Mucosa of rectum (tissue), 2 donors: ENCODE measurements at regions not wholly inside any gene's neighbourhood (a gene's known extent, or its start where the extent isn't known, plus 50 kb on each side); places are given as distances from the start of the nearest gene placed in this dataset.
"Not testable (repeated sequence)": the region's sequence is repeated elsewhere in the genome, so short reads cannot be mapped to it uniquely, and the experiment has no call there.

ENCODE experiments used
- H3K27ac ChIP-seq, 2 donors: one replicate each; pipeline ENCODE4 v1.7.0; 2013; ENCODE audit warnings: inconsistent platforms in 2 of 2, low read depth in 2 of 2, low read length in 2 of 2
- H3K27me3 ChIP-seq, 2 donors: one replicate each; pipeline ENCODE4 v1.7.0; 2013; ENCODE audit warnings: low read length in 2 of 2; ENCODE audit not compliant: control insufficient read depth in 2 of 2, insufficient read depth in 2 of 2
- H3K36me3 ChIP-seq, 2 donors: one replicate each; pipeline ENCODE4 v1.7.0; 2013; ENCODE audit warnings: low read length in 2 of 2; ENCODE audit not compliant: control insufficient read depth in 2 of 2, insufficient read depth in 2 of 2
- H3K4me1 ChIP-seq, 2 donors: one replicate each; pipeline ENCODE4 v1.7.0; 2013; ENCODE audit warnings: low read length in 2 of 2, mild to moderate bottlenecking in 1 of 2; ENCODE audit not compliant: control insufficient read depth in 2 of 2, insufficient read depth in 2 of 2
- H3K4me3 ChIP-seq, 2 donors: one replicate each; pipeline ENCODE4 v1.7.0; 2013; ENCODE audit warnings: low read length in 2 of 2
- H3K9ac ChIP-seq, 2 donors: one replicate each; pipeline ENCODE4 v1.7.0; 2013; ENCODE audit warnings: low read length in 2 of 2, low read depth in 1 of 2, mild to moderate bottlenecking in 1 of 2
- H3K9me3 ChIP-seq, 2 donors: one replicate each; pipeline ENCODE4 v1.7.0; 2013; ENCODE audit warnings: low read length in 2 of 2; ENCODE audit not compliant: control insufficient read depth in 2 of 2
- donor health status: healthy.
- donor health status: Normal muscosa, but diverticular disease.

DNA sequence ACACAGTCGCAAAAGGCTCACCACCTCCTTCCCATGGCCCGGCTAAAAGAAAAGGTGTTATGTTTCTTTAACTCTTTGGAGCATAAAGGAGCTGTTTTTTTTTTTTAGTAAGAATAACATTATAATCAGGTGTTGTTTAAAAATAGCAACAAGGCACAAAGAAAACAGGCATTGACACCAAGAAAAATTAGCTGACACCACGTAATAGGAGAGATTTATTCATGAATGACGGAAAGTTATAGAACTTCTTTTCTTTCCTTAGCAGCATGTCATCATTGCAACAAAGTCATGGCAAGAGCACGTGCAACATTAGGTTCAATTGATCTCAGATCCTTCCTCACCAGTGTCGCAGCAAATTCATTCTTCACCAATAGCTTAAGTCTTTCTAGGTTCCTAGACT is 302.9 kb upstream of the ZFP42 start:
- Histone ChIP-seq H3K36me3 (no peaks in the 10 kb centered on the region), H3K4me1 (no peaks in the 10 kb centered on the region), H3K9ac (no peak overlapping the region), H3K4me3 (no peak overlapping the region), H3K27ac (no peak overlapping the region), H3K27me3 (no peaks in the 10 kb centered on the region), H3K9me3 (no peaks in the 10 kb centered on the region)

- not testable (repeated sequence) for H3K9ac ChIP-seq, H3K9me3 ChIP-seq, H3K27me3 ChIP-seq, H3K4me1 ChIP-seq, H3K27ac ChIP-seq, H3K4me3 ChIP-seq, H3K36me3 ChIP-seq
Observed at GRCh38 chr4:187695531-187695930, 300.0 kb upstream of the ZFP42 start.

- no peaks in the 10 kb centered on the region for H3K4me1 ChIP-seq
- H3K36me3 ChIP-seq, result no peaks in the 10 kb centered on the region
- no peaks in the 10 kb centered on the region for H3K9me3 ChIP-seq
- H3K9ac ChIP-seq, result no peak overlapping the region
- no peaks in the 10 kb centered on the region for H3K27me3 ChIP-seq
- no peak overlapping the region for H3K27ac ChIP-seq
- H3K4me3 ChIP-seq, result no peak overlapping the region
Observed at GRCh38 chr4:187711586-187711985, 284.0 kb upstream of the ZFP42 start.

GRCh38 chr4:187714957-187715356 is 280.6 kb upstream of the ZFP42 start:
- Histone ChIP-seq H3K27ac (no peak overlapping the region), H3K4me3 (no peak overlapping the region), H3K36me3 (no peaks in the 10 kb centered on the region), H3K9ac (no peak overlapping the region), H3K9me3 (no peaks in the 10 kb centered on the region), H3K4me1 (no peaks in the 10 kb centered on the region), H3K27me3 (no peaks in the 10 kb centered on the region)

DNA sequence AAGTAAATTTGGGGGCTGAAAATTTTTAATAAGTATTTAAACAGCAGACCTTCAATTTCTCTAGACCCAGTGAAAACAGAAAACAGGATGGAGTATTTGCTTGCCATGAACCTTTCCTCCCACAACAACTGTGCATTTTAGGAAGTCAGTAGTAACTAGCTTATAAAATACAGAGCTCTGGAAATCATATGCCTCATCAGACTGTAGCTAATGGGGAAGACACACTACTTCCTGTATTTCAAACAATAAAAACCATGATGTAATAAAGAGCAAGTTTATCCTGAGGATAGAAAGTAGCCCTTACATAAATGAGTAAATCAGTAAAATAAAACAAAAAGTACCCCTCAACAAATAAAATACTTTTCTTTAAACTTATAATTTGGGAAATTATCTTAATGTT is 280.1 kb upstream of the ZFP42 start:
- Histone ChIP-seq H3K36me3 (no peaks in the 10 kb centered on the region), H3K27me3 (no peaks in the 10 kb centered on the region), H3K4me3 (no peak overlapping the region), H3K9ac (no peak overlapping the region), H3K9me3 (no peaks in the 10 kb centered on the region), H3K27ac (no peak overlapping the region), H3K4me1 (no peaks in the 10 kb centered on the region)

DNA sequence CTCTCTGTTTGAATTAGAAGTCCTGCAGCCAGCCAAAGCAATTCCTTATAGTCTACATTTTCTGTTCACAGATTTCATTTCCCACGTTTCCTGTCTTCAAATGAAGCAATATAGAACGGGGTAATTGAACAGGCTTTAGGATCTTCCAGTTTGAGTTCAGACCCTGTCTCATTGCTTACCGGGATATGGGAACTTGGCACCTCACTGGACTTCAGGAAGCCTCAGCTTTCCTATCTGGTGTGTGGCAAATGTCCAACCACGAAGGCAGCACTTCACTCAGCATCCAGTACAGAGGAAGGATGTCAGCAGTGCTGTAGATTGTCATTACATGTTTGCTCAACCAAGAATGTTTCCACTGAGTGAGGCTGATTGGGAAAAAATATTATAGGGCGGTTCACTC is 271.1 kb upstream of the ZFP42 start:
- H3K4me3 ChIP-seq, result no peak overlapping the region
- H3K9me3 ChIP-seq, result no peaks in the 10 kb centered on the region
- H3K27me3 ChIP-seq, result no peaks in the 10 kb centered on the region
- no peaks in the 10 kb centered on the region for H3K4me1 ChIP-seq
- H3K9ac ChIP-seq, result no peak overlapping the region
- H3K27ac ChIP-seq, result no peak overlapping the region
- H3K36me3 ChIP-seq, result no peaks in the 10 kb centered on the region

GRCh38 chr4:187726485-187726884 is 269.1 kb upstream of the ZFP42 start:
- Histone ChIP-seq H3K4me3 (no peak overlapping the region), H3K27ac (no peak overlapping the region), H3K9me3 (no peaks in the 10 kb centered on the region), H3K9ac (no peak overlapping the region), H3K27me3 (no peaks in the 10 kb centered on the region), H3K4me1 (no peaks in the 10 kb centered on the region), H3K36me3 (no peaks in the 10 kb centered on the region)

DNA sequence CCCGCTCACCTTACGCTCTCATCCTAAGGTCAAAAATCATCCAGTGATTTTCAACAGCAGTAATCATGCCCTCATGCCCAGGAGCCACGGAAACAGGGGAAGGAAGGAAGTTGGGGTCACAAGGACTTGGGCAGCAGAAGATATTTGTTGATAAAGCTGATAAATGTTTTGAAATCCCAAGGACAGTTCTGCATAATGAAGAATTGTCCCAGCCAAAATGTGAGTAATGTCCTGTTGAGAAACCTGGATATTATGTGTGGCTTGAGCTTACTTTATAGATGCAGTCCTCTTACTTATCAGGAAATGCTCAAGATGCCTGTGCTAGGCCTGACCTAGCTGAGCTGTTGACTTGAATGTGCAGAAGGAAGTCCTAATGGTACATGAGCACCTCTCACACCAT is 263.0 kb upstream of the ZFP42 start:
- H3K27me3 ChIP-seq, result no peaks in the 10 kb centered on the region
- no peak overlapping the region for H3K9ac ChIP-seq
- H3K4me3 ChIP-seq, result no peak overlapping the region
- H3K4me1 ChIP-seq, result no peaks in the 10 kb centered on the region
- H3K27ac ChIP-seq, result no peak overlapping the region
- H3K9me3 ChIP-seq, result no peaks in the 10 kb centered on the region
- no peaks in the 10 kb centered on the region for H3K36me3 ChIP-seq

- Histone ChIP-seq H3K9me3 (peaks cover 0 to 3% of the 10 kb centered on the region in 2 donors), H3K4me3 (no peak overlapping the region), H3K4me1 (no peaks in the 10 kb centered on the region)
Observed at GRCh38 chr4:187739771-187740170, 255.8 kb upstream of the ZFP42 start.

GRCh38 chr4:187744911-187745310 is 250.7 kb upstream of the ZFP42 start:
- H3K4me3 ChIP-seq, result no peak overlapping the region
- no peaks in the 10 kb centered on the region for H3K36me3 ChIP-seq
- H3K27me3 ChIP-seq, result no peaks in the 10 kb centered on the region
- H3K27ac ChIP-seq, result no peak overlapping the region
- no peaks in the 10 kb centered on the region for H3K4me1 ChIP-seq
- H3K9me3 ChIP-seq, result no peaks in the 10 kb centered on the region
- no peak overlapping the region for H3K9ac ChIP-seq

More at GRCh38 chr4:187739771-187740170, 255.8 kb upstream of the ZFP42 start:
- Histone ChIP-seq H3K36me3 (no peaks in the 10 kb centered on the region), H3K27me3 (no peaks in the 10 kb centered on the region), H3K9ac (no peak overlapping the region), H3K27ac (no peak overlapping the region)

GRCh38 chr4:187750652-187751051 is 244.9 kb upstream of the ZFP42 start:
- not testable (repeated sequence) for H3K4me3 ChIP-seq, H3K36me3 ChIP-seq, H3K9ac ChIP-seq, H3K27ac ChIP-seq, H3K9me3 ChIP-seq, H3K4me1 ChIP-seq, H3K27me3 ChIP-seq
